ENCODE measurements at regions not wholly inside any gene's neighbourhood (a gene's known extent, or its start where the extent isn't known, plus 50 kb on each side); places are given as distances from the start of the nearest gene placed in this dataset.

DNA sequence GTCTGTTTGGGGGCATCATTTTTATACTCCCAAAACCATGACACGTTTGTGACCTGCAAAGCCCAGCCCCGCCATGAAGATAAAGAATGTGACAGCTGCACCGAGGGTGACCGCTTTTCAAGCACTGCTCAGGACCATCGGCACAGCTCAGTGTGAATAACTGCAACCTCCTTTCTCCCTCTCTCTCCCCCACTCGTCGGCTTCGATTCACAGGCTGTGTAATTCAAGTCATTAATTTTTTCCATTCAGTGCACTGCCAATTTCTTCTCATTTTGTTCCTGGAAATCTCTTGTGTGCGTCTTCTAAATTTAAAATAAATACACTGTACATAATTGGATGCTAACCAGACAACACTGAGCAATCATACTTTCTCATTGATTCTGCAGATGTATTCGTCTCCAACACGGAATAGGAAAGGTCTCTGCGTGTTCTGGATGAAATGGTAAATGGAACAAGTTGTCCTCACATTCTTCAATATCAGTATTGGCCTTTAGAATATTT, 260.8 kb downstream of the TTC8 start:
- H4K20me1 ChIP-seq (ENCODE audit: control insufficient read depth, insufficient read depth, low read length, poor library complexity, severe bottlenecking): no peaks in the 10 kb centered on the region
- H3K4me3 Mint-ChIP-seq: no peak overlapping the region
- peaks cover 14% of the 10 kb centered on the region for H3K27me3 Mint-ChIP-seq
- POLR2A ChIA-PET: no interaction called here
- H3K4me1 ChIP-seq (ENCODE audit: control insufficient read depth in 2 of 2, insufficient read depth in 2 of 2, low read length in 2 of 2): no peaks in the 10 kb centered on the region
- no peaks in the 10 kb centered on the region for H3K9me3 ChIP-seq (ENCODE audit: control extremely low read depth in 1 of 3, control insufficient read depth in 2 of 3, insufficient read depth in 1 of 3, low read length in 2 of 3)
- CTCF ChIA-PET: no interaction called here
- H3K4me1 Mint-ChIP-seq: no peaks in the 10 kb centered on the region
- WGBS (ENCODE audit: insufficient coverage): 91% methylated on average over 8 of the region's 12 CpGs
- H2AFZ ChIP-seq (ENCODE audit: insufficient read depth, low read depth, low read length, poor library complexity, severe bottlenecking): no peak overlapping the region
- no peaks in the 10 kb centered on the region for H3K79me2 ChIP-seq (ENCODE audit: control insufficient read depth, insufficient read depth, low read length)
- ATAC-seq (ENCODE audit: low read depth) (no peak), DNase-seq (no peak)
- H3K27ac ChIP-seq (ENCODE audit: low read length in 2 of 2): no peak overlapping the region
- TF ChIP-seq CTCF (IDR thresholded peaks at IDR 0.05) (no peak), EZH2 (IDR thresholded peaks at IDR 0.05; ENCODE audit: borderline replicate concordance, insufficient read depth, low read depth, low read length, poor library complexity, severe bottlenecking) (no peak)
- no peak overlapping the region for H3K27ac Mint-ChIP-seq
- H3K36me3 ChIP-seq (replicated peaks in 1 of 2; ENCODE audit: control extremely low read depth in 1 of 2, control insufficient read depth in 1 of 2, extremely low read depth in 1 of 2, insufficient read depth in 2 of 2, low read length in 1 of 2): no peaks in the 10 kb centered on the region
- H3K9me3 Mint-ChIP-seq (ENCODE audit: insufficient read depth): no peaks in the 10 kb centered on the region
- H3K27me3 ChIP-seq (replicated peaks in 1 of 4; ENCODE audit: control extremely low read depth in 1 of 4, control insufficient read depth in 3 of 4, insufficient read depth in 4 of 4, low read length in 3 of 4): no peaks in the 10 kb centered on the region
- no peak overlapping the region for H3K4me2 ChIP-seq (replicated peaks; ENCODE audit: low read depth, low read length, poor library complexity, severe bottlenecking)
- H3K9ac ChIP-seq (ENCODE audit: low read length): no peak overlapping the region
- intact Hi-C loops (cut with micrococcal nuclease): no loop called here
- no peak overlapping the region for H3K4me3 ChIP-seq (ENCODE audit: control extremely low read depth in 1 of 5, extremely low read depth in 1 of 5, insufficient read depth in 1 of 5, low read depth in 2 of 5, low read length in 4 of 5)

- CTCF ChIA-PET: no interaction called here
- 100% methylated on average over 2 of the region's 9 CpGs for WGBS (ENCODE audit: insufficient coverage)
- no peaks in the 10 kb centered on the region for H3K79me2 ChIP-seq (ENCODE audit: control insufficient read depth, insufficient read depth, low read length)
Measured at GRCh38 chr14:89085737-89086382, 261.4 kb downstream of the TTC8 start.

More at GRCh38 chr14:89085737-89086382, 261.4 kb downstream of the TTC8 start:
- no peak overlapping the region for H3K4me3 Mint-ChIP-seq
- no peaks in the 10 kb centered on the region for H3K9me3 Mint-ChIP-seq (ENCODE audit: insufficient read depth)
- Histone ChIP-seq H3K27ac (ENCODE audit: low read length in 2 of 2) (no peak overlapping the region), H3K4me1 (ENCODE audit: control insufficient read depth in 2 of 2, insufficient read depth in 2 of 2, low read length in 2 of 2) (no peaks in the 10 kb centered on the region), H3K27me3 (replicated peaks in 1 of 4; ENCODE audit: control extremely low read depth in 1 of 4, control insufficient read depth in 3 of 4, insufficient read depth in 4 of 4, low read length in 3 of 4) (no peaks in the 10 kb centered on the region), H2AFZ (ENCODE audit: insufficient read depth, low read depth, low read length, poor library complexity, severe bottlenecking) (no peak overlapping the region), H4K20me1 (ENCODE audit: control insufficient read depth, insufficient read depth, low read length, poor library complexity, severe bottlenecking) (no peaks in the 10 kb centered on the region), H3K9ac (ENCODE audit: low read length) (no peak overlapping the region), H3K36me3 (replicated peaks in 1 of 2; ENCODE audit: control extremely low read depth in 1 of 2, control insufficient read depth in 1 of 2, extremely low read depth in 1 of 2, insufficient read depth in 2 of 2, low read length in 1 of 2) (no peaks in the 10 kb centered on the region), H3K9me3 (ENCODE audit: control extremely low read depth in 1 of 3, control insufficient read depth in 2 of 3, insufficient read depth in 1 of 3, low read length in 2 of 3) (no peaks in the 10 kb centered on the region), H3K4me2 (replicated peaks; ENCODE audit: low read depth, low read length, poor library complexity, severe bottlenecking) (no peak overlapping the region), H3K4me3 (ENCODE audit: control extremely low read depth in 1 of 5, extremely low read depth in 1 of 5, insufficient read depth in 1 of 5, low read depth in 2 of 5, low read length in 4 of 5) (no peak overlapping the region)
- H3K27me3 Mint-ChIP-seq: peaks cover 11% of the 10 kb centered on the region
- intact Hi-C loops (cut with micrococcal nuclease): no loop called here
- H3K4me1 Mint-ChIP-seq: no peaks in the 10 kb centered on the region
- DNase-seq (no peak), ATAC-seq (ENCODE audit: low read depth) (no peak)
- H3K27ac Mint-ChIP-seq: no peak overlapping the region
- no peak for TF ChIP-seq EZH2 (IDR thresholded peaks at IDR 0.05; ENCODE audit: borderline replicate concordance, insufficient read depth, low read depth, low read length, poor library complexity, severe bottlenecking)
- no peak for TF ChIP-seq CTCF (IDR thresholded peaks at IDR 0.05)
- POLR2A ChIA-PET: no interaction called here

All from B cell (primary cell).